Activated CD4-positive, alpha-beta T cell treated with anti-CD3 and anti-CD28 coated beads, Interleukin-2, amount 10 ng/mL, durations not matched to agents 24 days and 14 days (primary cell): ENCODE measurements at regions not wholly inside any gene's neighbourhood (a gene's known extent, or its start where the extent isn't known, plus 50 kb on each side); places are given as distances from the start of the nearest gene placed in this dataset.
A peak's percentile ranks its signal among the peaks of the same experiment; 100 is the strongest.
"Not testable (repeated sequence)": the region's sequence is repeated elsewhere in the genome, so short reads cannot be mapped to it uniquely, and the experiment has no call there.

Experiments used
- DNase-seq: peaks from one replicate; pipeline ENCODE4 v3.0.0; 2022
- H3K27ac Mint-ChIP-seq: one replicate; pipeline ENCODE4 v1.8.0; 2022; ENCODE audit warnings: mild to moderate bottlenecking, mixed read lengths
- H3K27me3 Mint-ChIP-seq: one replicate; pipeline ENCODE4 v1.8.0; 2022; ENCODE audit warnings: mixed read lengths
- H3K36me3 Mint-ChIP-seq: one replicate; pipeline ENCODE4 v1.8.0; 2022; ENCODE audit warnings: low read depth, mild to moderate bottlenecking, mixed read lengths
- H3K4me1 Mint-ChIP-seq: one replicate; pipeline ENCODE4 v1.8.0; 2021; ENCODE audit warnings: mixed read lengths
- H3K4me3 Mint-ChIP-seq: one replicate; pipeline ENCODE4 v1.8.0; 2022; ENCODE audit warnings: mild to moderate bottlenecking, moderate library complexity, mixed read lengths
- H3K9me3 Mint-ChIP-seq: one replicate; pipeline ENCODE4 v1.8.0; 2021; ENCODE audit warnings: mixed read lengths
- intact Hi-C: fragments of 100-400 bp; cut with micrococcal nuclease; formaldehyde crosslinking; loops from one replicate; pipeline ENCODE4 v1.15.1; 2023

DNA sequence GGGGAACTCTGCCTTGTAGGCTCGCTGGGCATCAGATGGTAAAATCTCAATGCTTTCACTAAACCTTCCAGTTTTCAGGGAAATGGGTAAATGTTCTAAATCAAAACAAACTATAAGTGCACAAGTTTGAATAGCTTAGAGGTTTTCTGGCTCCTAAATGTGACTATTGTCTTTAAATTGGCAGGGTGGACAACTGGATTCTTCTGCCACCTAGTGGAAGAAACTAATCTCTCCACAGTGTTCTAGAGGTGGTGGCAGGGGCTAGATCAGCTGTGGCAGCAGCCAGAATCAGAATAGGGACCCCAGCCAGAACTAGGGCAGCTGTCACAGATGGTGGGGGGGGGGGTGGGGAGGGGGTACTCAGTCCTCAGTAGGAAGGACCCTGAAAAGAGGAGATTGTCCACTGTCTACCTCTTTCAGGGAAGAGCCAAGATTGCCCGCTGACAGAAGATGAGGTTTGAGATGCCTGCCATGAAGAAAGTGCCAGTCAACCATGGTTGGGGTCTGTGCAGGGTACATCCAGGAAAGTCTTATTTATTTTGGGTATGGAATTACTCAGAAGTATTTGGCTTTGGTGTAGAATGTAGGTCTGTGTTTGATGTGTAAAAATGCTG is 201.4 kb downstream of the CCNG2 start:
- no peak overlapping the region for H3K4me3 Mint-ChIP-seq
- no peaks in the 10 kb centered on the region for H3K36me3 Mint-ChIP-seq
- DNase-seq: peak; percentile 65
- H3K9me3 Mint-ChIP-seq: no peaks in the 10 kb centered on the region
- no peaks in the 10 kb centered on the region for H3K4me1 Mint-ChIP-seq
- intact Hi-C loops: loop anchor here (1.0 kb wide), 1 partner anchor 117 kb away; no protein-coding TSS in a partner anchor
- H3K27ac Mint-ChIP-seq: no peak overlapping the region
- peaks cover 3% of the 10 kb centered on the region for H3K27me3 Mint-ChIP-seq

DNA sequence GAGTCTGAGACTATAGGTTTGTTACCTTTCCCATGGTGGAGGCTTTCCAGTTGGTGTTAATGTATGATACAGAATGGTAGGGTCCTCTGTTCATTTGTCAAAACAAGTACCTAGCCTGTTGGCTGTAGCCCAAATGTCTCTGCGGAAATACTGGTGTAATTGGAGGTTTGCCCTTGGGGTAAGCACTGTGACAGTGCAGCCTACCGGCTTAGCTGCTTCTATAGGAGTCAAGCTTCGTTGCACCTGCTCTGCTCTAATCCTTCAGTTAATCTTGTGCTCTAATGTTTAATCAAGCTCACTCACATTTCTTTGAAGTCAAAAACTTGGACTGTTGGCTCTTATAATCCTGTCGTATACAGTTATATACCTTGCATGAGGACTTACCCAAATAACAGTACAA is 203.4 kb downstream of the CCNG2 start:
- no peaks in the 10 kb centered on the region for H3K36me3 Mint-ChIP-seq
- peaks cover 3% of the 10 kb centered on the region for H3K27me3 Mint-ChIP-seq
- H3K4me1 Mint-ChIP-seq: no peaks in the 10 kb centered on the region
- no peak for DNase-seq
- no peak overlapping the region for H3K27ac Mint-ChIP-seq
- intact Hi-C loops: no loop called here
- H3K4me3 Mint-ChIP-seq: no peak overlapping the region
- H3K9me3 Mint-ChIP-seq: no peaks in the 10 kb centered on the region

- not testable (repeated sequence) for H3K4me1 Mint-ChIP-seq, H3K9me3 Mint-ChIP-seq, H3K36me3 Mint-ChIP-seq, DNase-seq, H3K27ac Mint-ChIP-seq, H3K4me3 Mint-ChIP-seq, H3K27me3 Mint-ChIP-seq
- intact Hi-C loops: loop anchor here (2.0 to 5.0 kb wide), 2 partner anchors 66 to 250 kb away; no protein-coding TSS in a partner anchor
Measured at GRCh38 chr4:77366876-77367275, 209.9 kb downstream of the CCNG2 start.

DNA sequence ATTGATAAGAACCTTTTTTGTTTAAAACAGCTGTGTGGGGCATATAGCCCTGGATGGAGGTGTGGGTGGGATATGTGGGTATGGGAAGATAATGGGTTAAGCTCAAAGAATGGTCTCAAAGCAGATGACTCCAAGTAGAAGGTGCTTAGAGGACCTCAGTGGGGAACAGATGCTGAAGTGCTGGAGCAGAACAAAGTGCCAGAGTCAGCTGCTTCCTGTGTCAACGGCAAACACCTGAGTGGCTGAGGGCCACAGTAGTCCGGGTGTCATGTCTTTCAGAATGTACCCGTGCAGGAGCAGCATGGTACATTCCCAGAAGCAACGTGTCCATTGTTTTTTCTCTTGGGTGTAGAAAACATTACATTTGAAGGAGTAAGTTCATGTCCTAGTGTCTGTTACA is 210.6 kb downstream of the CCNG2 start:
- Mint-ChIP-seq H3K27ac (no peak overlapping the region), H3K4me3 (no peak overlapping the region), H3K36me3 (no peaks in the 10 kb centered on the region), H3K4me1 (peaks cover 2% of the 10 kb centered on the region), H3K9me3 (peaks cover 4% of the 10 kb centered on the region), H3K27me3 (peaks cover 8% of the 10 kb centered on the region)
- intact Hi-C loops: loop anchor here (2.0 to 5.0 kb wide), 2 partner anchors 65 to 250 kb away; no protein-coding TSS in a partner anchor
- DNase-seq: no peak

- Mint-ChIP-seq H3K27ac (no peak overlapping the region), H3K36me3 (no peaks in the 10 kb centered on the region), H3K9me3 (peaks cover 4% of the 10 kb centered on the region), H3K4me3 (no peak overlapping the region), H3K4me1 (peaks cover 5% of the 10 kb centered on the region), H3K27me3 (peaks cover 8% of the 10 kb centered on the region)
- DNase-seq: no peak
- intact Hi-C loops: no loop called here
Measured at GRCh38 chr4:77372375-77372774, 215.4 kb downstream of the CCNG2 start.

DNA sequence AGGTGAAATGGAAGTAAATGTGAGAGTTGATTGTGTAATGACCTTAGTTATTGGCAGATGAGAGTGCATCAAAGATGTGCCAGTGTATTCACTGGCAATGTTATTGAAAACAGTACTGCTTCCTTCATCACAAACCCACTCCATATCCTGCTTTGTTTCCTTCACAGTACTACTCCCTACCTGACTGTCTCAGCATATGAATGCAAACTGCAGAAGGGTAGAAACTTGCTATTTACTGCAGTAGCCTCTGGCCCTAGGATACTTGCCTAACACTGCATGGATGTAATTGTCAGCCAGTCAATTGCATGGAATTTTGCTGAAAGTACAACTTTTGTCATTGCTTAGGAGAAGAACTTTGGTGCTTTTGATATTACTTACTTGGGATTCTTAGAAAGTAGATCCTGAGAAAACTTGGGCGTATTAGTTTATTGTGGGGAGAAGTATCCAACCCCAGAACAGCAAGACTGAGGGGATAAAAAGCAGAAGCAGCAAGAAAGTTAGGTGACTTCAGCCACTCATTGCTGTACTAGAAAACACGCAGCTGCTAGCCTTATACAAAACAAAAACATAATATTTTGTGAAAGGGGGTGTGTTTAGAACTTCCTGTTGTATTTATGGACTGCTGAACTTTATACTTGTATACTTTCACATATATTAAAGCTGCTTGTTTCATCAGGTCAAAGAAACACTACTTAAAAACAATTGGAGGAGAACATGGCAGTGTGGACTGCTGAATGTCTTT is 219.0 kb downstream of the CCNG2 start:
- Mint-ChIP-seq H3K9me3 (peaks cover 4% of the 10 kb centered on the region), H3K27me3 (peaks cover 18% of the 10 kb centered on the region), H3K4me3 (no peak overlapping the region), H3K27ac (no peak overlapping the region), H3K4me1 (peaks cover 5% of the 10 kb centered on the region), H3K36me3 (no peaks in the 10 kb centered on the region)
- intact Hi-C loops: no loop called here
- no peak for DNase-seq

DNA sequence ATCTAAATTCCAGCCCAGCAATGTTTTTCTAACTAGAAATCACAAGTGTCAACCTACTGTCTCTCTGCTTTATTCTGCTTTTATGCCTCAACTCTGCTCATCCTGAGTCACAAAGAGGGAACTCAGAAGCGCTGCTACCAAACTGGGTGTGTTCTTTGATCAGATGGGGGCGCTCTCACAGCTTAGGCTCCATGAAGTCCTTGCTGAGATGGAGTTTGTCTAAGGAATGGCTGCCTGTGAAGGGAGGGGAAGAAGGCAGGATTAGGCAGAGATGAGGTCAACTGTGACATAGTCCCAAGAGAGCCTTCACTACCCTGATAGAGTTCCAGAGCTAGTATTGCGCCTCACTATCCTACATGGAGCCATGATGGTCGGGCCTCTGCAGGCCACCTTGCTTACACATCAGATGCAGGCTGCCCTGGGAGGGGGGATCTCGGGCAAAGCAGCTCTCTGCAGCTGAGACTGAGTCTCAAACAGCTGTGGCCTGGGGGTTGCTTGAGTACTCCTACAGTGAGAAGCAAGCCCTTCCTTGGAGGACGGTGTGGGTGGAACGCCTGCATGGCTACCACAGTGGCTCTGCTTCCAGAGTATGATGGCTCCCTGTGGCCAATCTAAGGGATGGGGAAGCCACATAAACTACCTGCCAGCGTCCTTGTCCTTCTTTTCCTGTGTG is 219.9 kb downstream of the CCNG2 start:
- peaks cover 5% of the 10 kb centered on the region for H3K4me1 Mint-ChIP-seq
- no peak overlapping the region for H3K27ac Mint-ChIP-seq

GRCh38 chr4:77384094-77384493 is 221.5 kb upstream of the CXCL13 start:
- Mint-ChIP-seq H3K9me3 (no peaks in the 10 kb centered on the region), H3K27me3 (peaks cover 4% of the 10 kb centered on the region), H3K36me3 (no peaks in the 10 kb centered on the region), H3K4me3 (no peak overlapping the region), H3K27ac (no peak overlapping the region), H3K4me1 (peaks cover 6% of the 10 kb centered on the region)
- no peak for DNase-seq
- intact Hi-C loops: loop anchor here (10.0 kb wide), 1 partner anchor 311 kb away; no protein-coding TSS in a partner anchor

More for the DNA sequence above, 219.9 kb downstream of the CCNG2 start:
- intact Hi-C loops: no loop called here
- H3K36me3 Mint-ChIP-seq: no peaks in the 10 kb centered on the region
- no peaks in the 10 kb centered on the region for H3K9me3 Mint-ChIP-seq
- H3K27me3 Mint-ChIP-seq: peaks cover 15% of the 10 kb centered on the region
- no peak overlapping the region for H3K4me3 Mint-ChIP-seq
- no peak for DNase-seq

GRCh38 chr4:77385124-77385969 is 220.3 kb upstream of the CXCL13 start:
- intact Hi-C loops: loop anchor here (1.0 to 10.0 kb wide), 4 partner anchors 48 to 309 kb away; no protein-coding TSS in a partner anchor
- no peak overlapping the region for H3K4me3 Mint-ChIP-seq
- DNase-seq: peak; percentile 86
- H3K9me3 Mint-ChIP-seq: no peaks in the 10 kb centered on the region
- H3K36me3 Mint-ChIP-seq: no peaks in the 10 kb centered on the region
- no peak overlapping the region for H3K27ac Mint-ChIP-seq
- H3K27me3 Mint-ChIP-seq: peaks cover 4% of the 10 kb centered on the region
- peaks cover 6% of the 10 kb centered on the region for H3K4me1 Mint-ChIP-seq

DNA sequence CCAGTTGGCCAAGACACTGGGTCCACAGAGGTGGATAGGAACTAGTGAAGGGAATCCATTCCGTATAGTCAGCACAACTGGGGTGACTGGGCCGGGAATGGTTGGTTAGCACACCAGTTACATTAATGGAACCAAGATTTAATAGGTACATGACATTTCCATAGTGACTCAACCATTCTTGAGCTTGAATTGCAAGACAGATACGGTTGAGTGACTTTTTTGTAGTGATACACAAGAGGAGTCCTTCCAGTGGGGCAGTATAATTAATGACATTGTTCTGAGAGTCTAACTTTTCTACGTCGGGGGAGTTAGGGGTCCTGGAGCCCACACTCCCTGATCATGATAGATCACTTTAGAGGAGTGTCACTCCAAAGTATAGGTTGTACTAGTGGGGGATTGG is 211.6 kb upstream of the CXCL13 start:
- intact Hi-C loops: no loop called here
- no peaks in the 10 kb centered on the region for H3K36me3 Mint-ChIP-seq
- no peaks in the 10 kb centered on the region for H3K9me3 Mint-ChIP-seq
- no peak for DNase-seq
- H3K4me1 Mint-ChIP-seq: no peaks in the 10 kb centered on the region
- no peak overlapping the region for H3K27ac Mint-ChIP-seq
- H3K27me3 Mint-ChIP-seq: peaks cover 15% of the 10 kb centered on the region
- no peak overlapping the region for H3K4me3 Mint-ChIP-seq

- Mint-ChIP-seq H3K27me3 (peaks cover 21% of the 10 kb centered on the region), H3K9me3 (no peaks in the 10 kb centered on the region), H3K27ac (no peak overlapping the region), H3K4me3 (no peak overlapping the region), H3K36me3 (no peaks in the 10 kb centered on the region), H3K4me1 (no peaks in the 10 kb centered on the region)
- no peak for DNase-seq
- intact Hi-C loops: no loop called here
Measured at GRCh38 chr4:77395481-77395880, 210.1 kb upstream of the CXCL13 start.

DNA sequence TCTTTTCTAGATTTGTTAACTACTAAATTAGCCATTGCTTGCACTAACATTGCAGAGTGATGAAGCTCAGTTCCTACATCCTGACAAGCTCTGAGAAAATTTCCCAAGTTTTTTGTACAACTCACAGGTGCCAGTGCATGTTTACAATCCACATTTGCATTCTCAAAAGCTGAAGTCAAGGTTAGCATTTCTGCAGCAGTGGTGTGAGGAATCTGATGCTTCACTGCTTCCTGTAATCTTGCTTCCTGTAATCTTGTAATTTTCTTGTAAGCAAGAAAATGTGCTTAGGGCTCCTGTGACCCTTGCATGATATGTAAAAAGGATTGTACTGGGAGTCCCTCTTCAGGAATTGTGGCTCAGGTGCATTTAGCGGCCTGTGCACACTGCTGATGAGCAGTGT is 207.4 kb upstream of the CXCL13 start:
- Mint-ChIP-seq H3K27ac (no peak overlapping the region), H3K4me1 (no peaks in the 10 kb centered on the region), H3K4me3 (no peak overlapping the region), H3K9me3 (no peaks in the 10 kb centered on the region), H3K27me3 (peaks cover 33% of the 10 kb centered on the region), H3K36me3 (no peaks in the 10 kb centered on the region)
- DNase-seq: no peak
- intact Hi-C loops: no loop called here

GRCh38 chr4:77399831-77400230 is 205.8 kb upstream of the CXCL13 start:
- Mint-ChIP-seq H3K4me1 (no peaks in the 10 kb centered on the region), H3K9me3 (no peaks in the 10 kb centered on the region), H3K36me3 (no peaks in the 10 kb centered on the region), H3K27me3 (peaks cover 37% of the 10 kb centered on the region), H3K27ac (no peak overlapping the region), H3K4me3 (no peak overlapping the region)
- DNase-seq: no peak
- intact Hi-C loops: no loop called here
